HepG2 (cell line): ENCODE measurements at regions not wholly inside any gene's neighbourhood (a gene's known extent, or its start where the extent isn't known, plus 50 kb on each side); places are given as distances from the start of the nearest gene placed in this dataset.

ENCODE experiments used
- ATAC-seq: fragments of 200-7000 bp; cut with Tn5 transposase; 3 replicates; pipeline ENCODE4 v1.9.1; 2020; ENCODE audit warnings: mild to moderate bottlenecking, moderate library complexity
- BruUV-seq: library from RNA; stranded (reverse); fragments of 400-500 nt; replicated peaks from 2 replicates; lab custom pipeline; 2021; lab: Mats Ljungman, UMichigan
- CTCF ChIA-PET: fragments of 300-600 bp; formaldehyde crosslinking; extraction: SDS; loops from one replicate; lab custom pipeline; 2021; ENCODE audit warnings: low total read pairs, inconsistent platforms, low intra/inter-chr PET ratio; lab: Yijun Ruan, JAX
- POLR2A ChIA-PET: fragments of 350-600 bp; sonication (Branson Sonifier 250); formaldehyde crosslinking; loops from one replicate; lab custom pipeline; 2020; ENCODE audit warnings: antibody characterized with exemption, inconsistent platforms; lab: Yijun Ruan, JAX
- DNase-seq: peaks from one replicate; pipeline ENCODE4 v3.0.0-alpha.2; 2015; ENCODE audit warnings: low spot score
- FAIRE-seq: peaks from 3 replicates; lab custom pipeline; 2011; peaks lifted over from hg19 to GRCh38; lab: Jason Lieb, UNC
- H2AFZ ChIP-seq: one replicate; pipeline ENCODE4 v1.6.1; 2011; ENCODE audit warnings: low read length, inconsistent platforms
- H3K27ac ChIP-seq: fragments of 300-600 bp; 3 replicates; pipeline ENCODE4 v1.8.0; 2011; ENCODE audit warnings: mixed run types, mild to moderate bottlenecking, mixed read lengths, low read length, inconsistent platforms; ENCODE audit not compliant: insufficient read depth; ENCODE audit errors: extremely low read length
- H3K27me3 ChIP-seq, 2 experiments: fragments of 200-600 bp in 1 of 2; 2 replicates in 1 of 2; 3 replicates in 1 of 2; pipeline versions ENCODE4 v1.6.0 to v1.8.0; 2011; ENCODE audit warnings: low read length in 2 of 2, mild to moderate bottlenecking in 2 of 2, moderate library complexity in 2 of 2, inconsistent platforms in 1 of 2; ENCODE audit not compliant: insufficient read depth in 2 of 2, control insufficient read depth in 1 of 2
- H3K36me3 ChIP-seq, 2 experiments: fragments of 200-600 bp in 1 of 2; replicated peaks in 1 of 2; 2 replicates in 1 of 2; 3 replicates in 1 of 2; pipeline versions ENCODE4 v1.5.1 to v1.8.0; 2011; ENCODE audit warnings: low read length in 2 of 2, inconsistent platforms in 1 of 2; ENCODE audit not compliant: insufficient read depth in 2 of 2, control insufficient read depth in 1 of 2
- H3K4me1 ChIP-seq: 2 replicates; pipeline ENCODE4 v1.5.1; 2012; ENCODE audit warnings: low read length, inconsistent platforms; ENCODE audit not compliant: insufficient read depth
- H3K4me2 ChIP-seq: 2 replicates; pipeline ENCODE4 v1.6.0; 2011; ENCODE audit warnings: low read depth, low read length, inconsistent platforms
- H3K4me3 ChIP-seq, 3 experiments: fragments of 200-600 bp in 1 of 3; sonication (generic), shearing (Covaris generic) in 1 of 3; replicated peaks in 1 of 3; 2 replicates each; pipeline ENCODE4 v1.5.1; 2011 to 2016; ENCODE audit warnings: low read length in 3 of 3, inconsistent platforms in 2 of 3, low read depth in 2 of 3, mild to moderate bottlenecking in 2 of 3, control low read depth in 1 of 3, mixed read lengths in 1 of 3; ENCODE audit not compliant: insufficient read depth in 1 of 3
- H3K79me2 ChIP-seq: one replicate; pipeline ENCODE4 v1.6.1; 2011; ENCODE audit warnings: low read length, inconsistent platforms; ENCODE audit not compliant: insufficient read depth
- H3K9ac ChIP-seq: 2 replicates; pipeline ENCODE4 v1.6.0; 2011; ENCODE audit warnings: mild to moderate bottlenecking, low read depth, low read length, inconsistent platforms; ENCODE audit not compliant: insufficient read depth
- H3K9me3 ChIP-seq: 2 replicates; pipeline ENCODE4 v1.5.1; 2012; ENCODE audit warnings: mild to moderate bottlenecking, low read length
- H4K20me1 ChIP-seq: 2 replicates; pipeline ENCODE4 v1.6.0; 2011; ENCODE audit warnings: inconsistent platforms, mild to moderate bottlenecking, low read length, moderate library complexity; ENCODE audit not compliant: insufficient read depth
- AHDC1 ChIP-seq: sonication (generic); formaldehyde crosslinking; IDR thresholded peaks from 2 replicates; pipeline ENCODE4 v1.5.1; 2020; ENCODE audit warnings: mild to moderate bottlenecking, missing genetic modification reagents, borderline replicate concordance
- BATF2 ChIP-seq: sonication (generic); formaldehyde crosslinking; IDR thresholded peaks from 2 replicates; pipeline ENCODE4 v1.8.0; 2022; ENCODE audit warnings: mild to moderate bottlenecking, missing genetic modification reagents, moderate library complexity
- FOXA3 ChIP-seq: IDR thresholded peaks from 2 replicates; pipeline ENCODE4 v1.6.1; 2016; ENCODE audit warnings: missing genetic modification reagents, missing compliant biosample characterization
- MATR3 ChIP-seq: sonication (generic); formaldehyde crosslinking; IDR thresholded peaks from 2 replicates; pipeline ENCODE4 v1.4.0; 2020; ENCODE audit warnings: missing genetic modification reagents
- STAT5B ChIP-seq: sonication (generic); formaldehyde crosslinking; IDR thresholded peaks from 2 replicates; pipeline ENCODE4 v1.4.0; 2020; ENCODE audit warnings: missing genetic modification reagents
- ZNF232 ChIP-seq: sonication (generic); formaldehyde crosslinking; IDR thresholded peaks from 2 replicates; pipeline ENCODE4 v1.4.0; 2020; ENCODE audit warnings: missing genetic modification reagents, borderline replicate concordance
- ZNF275 ChIP-seq: sonication (generic); formaldehyde crosslinking; IDR thresholded peaks from 2 replicates; pipeline ENCODE4 v1.8.0; 2022; ENCODE audit warnings: missing genetic modification reagents, mild to moderate bottlenecking, inconsistent platforms, borderline replicate concordance
- ZNF678 ChIP-seq: sonication (generic); formaldehyde crosslinking; IDR thresholded peaks from 2 replicates; pipeline ENCODE4 v1.4.0; 2020; ENCODE audit warnings: mild to moderate bottlenecking, missing genetic modification reagents
- ZNF777 ChIP-seq: sonication (generic); formaldehyde crosslinking; IDR thresholded peaks from 2 replicates; pipeline ENCODE4 v1.4.0; 2020; ENCODE audit warnings: missing genetic modification reagents
- WGBS: methylation state at CpG from one replicate; pipeline ENCODE4 v1.1.6; 2017; ENCODE audit warnings: low lambda C conversion rate; 5-methylcytosine and 5-hydroxymethylcytosine counted together
- in situ Hi-C: cut with HindIII; loops from 2 replicates; pipeline ENCODE4 v1.10.0; 2017; ENCODE audit warnings: low pct_unique_long_range_greater_than_20kb; ENCODE audit not compliant: extremely low pct_ligation_motif_present
- intact Hi-C: fragments of 100-400 bp; cut with micrococcal nuclease; formaldehyde crosslinking; loops from one replicate; pipeline ENCODE4 v1.10.0; 2022; ENCODE audit not compliant: unreplicated experiment

GRCh38 chr22:19657252-19658056, 56.8 kb upstream of the SEPTIN5 start:
- intact Hi-C loops, result no loop called here
- ChIA-PET CTCF (no interaction called here), POLR2A (no interaction called here)
- H3K79me2 ChIP-seq, result no peaks in the 10 kb centered on the region
- DNase-seq (no peak), ATAC-seq (no peak), FAIRE-seq (no peak)
- H3K9me3 ChIP-seq, result no peaks in the 10 kb centered on the region
- H2AFZ ChIP-seq, result no peak overlapping the region
- no peak overlapping the region for H3K27ac ChIP-seq
- BruUV-seq, result no TSS peak
- peaks cover 1 to 3% of the 10 kb centered on the region in 2 experiments; a peak in 2 of 5 replicates for H3K27me3 ChIP-seq
- H3K4me3 ChIP-seq, result no peak overlapping the region
- H3K36me3 ChIP-seq, result no peaks in the 10 kb centered on the region
- H3K4me2 ChIP-seq, result no peak overlapping the region
- TF ChIP-seq AHDC1 (CRISPR knock-in tag), result no peak
- no peak for TF ChIP-seq ZNF678 (CRISPR knock-in tag)
- no peak for TF ChIP-seq ZNF777
- no peak for TF ChIP-seq BATF2 (CRISPR knock-in tag)
- TF ChIP-seq FOXA3 (CRISPR knock-in tag), result no peak
- TF ChIP-seq ZNF275 (CRISPR knock-in tag), result no peak
- TF ChIP-seq STAT5B (CRISPR knock-in tag), result no peak
- TF ChIP-seq MATR3 (CRISPR knock-in tag), result no peak
- TF ChIP-seq ZNF232 (CRISPR knock-in tag), result no peak
- no peak overlapping the region for H3K9ac ChIP-seq
- H4K20me1 ChIP-seq, result no peaks in the 10 kb centered on the region
- in situ Hi-C loops, result no loop called here
- WGBS, result 14% methylated on average over 4 of the region's 8 CpGs
- H3K4me1 ChIP-seq, result no peaks in the 10 kb centered on the region
